ENCODE measurements at regions not wholly inside any gene's neighbourhood (a gene's known extent, or its start where the extent isn't known, plus 50 kb on each side); places are given as distances from the start of the nearest gene placed in this dataset.

DNA sequence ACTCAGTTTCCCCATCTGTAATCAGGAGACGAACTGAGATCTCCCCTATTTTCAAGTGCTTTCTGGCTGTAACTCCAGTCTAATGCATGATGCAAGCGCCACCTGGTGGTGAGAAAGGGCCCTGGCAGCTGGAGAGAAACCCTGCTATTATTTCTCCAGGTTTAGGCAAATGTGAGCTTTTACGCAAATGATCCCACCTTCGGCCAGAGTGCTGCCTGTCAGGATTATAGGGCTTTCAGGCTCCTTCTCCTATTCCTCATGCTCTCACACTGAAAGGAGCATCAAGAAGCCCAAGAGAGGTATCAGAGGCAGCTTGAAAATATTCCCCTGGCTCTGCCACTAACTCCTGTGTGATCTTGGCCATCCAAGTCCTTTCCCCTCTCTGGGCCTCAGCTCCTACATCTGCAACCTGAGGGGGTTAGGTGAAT is 93.9 kb upstream of the RASGRF1 start:
- DNase-seq = peak; percentile 85

DNA sequence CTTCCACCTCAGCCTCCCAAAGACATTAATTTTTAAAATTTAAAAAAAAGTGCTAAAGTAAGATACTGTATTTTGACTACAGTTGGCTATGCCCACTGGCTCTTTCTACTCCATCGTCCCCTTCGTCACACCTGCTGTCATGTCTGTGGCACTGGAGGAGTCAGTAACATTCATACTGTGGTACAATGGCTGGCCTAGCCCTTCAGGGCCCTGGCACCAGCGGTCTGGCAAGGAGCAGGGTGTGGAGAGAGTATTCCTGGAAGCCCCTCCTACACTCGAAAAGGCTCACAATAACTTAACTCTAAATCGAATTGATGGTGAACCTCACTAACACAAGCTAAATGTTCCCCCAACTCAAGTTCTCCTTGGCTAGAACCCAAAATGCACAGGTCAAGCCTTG is 89.7 kb upstream of the RASGRF1 start:
- no peak for DNase-seq

DNA sequence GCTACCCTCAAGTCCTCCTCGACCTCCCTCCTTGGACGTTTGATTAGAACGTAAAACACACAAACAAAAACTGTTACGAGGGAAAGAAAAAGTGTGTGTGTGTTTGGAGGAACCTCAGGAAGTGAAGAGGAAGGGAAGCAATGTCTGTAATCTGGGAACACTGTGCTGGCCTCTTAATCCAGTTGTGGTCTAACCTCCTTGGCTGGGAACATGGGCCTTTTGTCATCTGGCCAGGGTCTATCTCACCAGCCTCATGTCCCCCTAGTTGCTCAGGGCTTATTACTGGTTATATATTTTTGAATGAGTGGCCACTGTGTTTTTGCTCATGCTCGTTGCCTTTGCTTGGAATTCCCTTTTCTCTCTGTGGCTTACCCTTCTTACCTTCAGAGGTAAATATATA is 89.0 kb upstream of the RASGRF1 start:
- DNase-seq = no peak

GRCh38 chr15:79179108-79179561 is 88.6 kb upstream of the RASGRF1 start:
- no peak for DNase-seq

DNA sequence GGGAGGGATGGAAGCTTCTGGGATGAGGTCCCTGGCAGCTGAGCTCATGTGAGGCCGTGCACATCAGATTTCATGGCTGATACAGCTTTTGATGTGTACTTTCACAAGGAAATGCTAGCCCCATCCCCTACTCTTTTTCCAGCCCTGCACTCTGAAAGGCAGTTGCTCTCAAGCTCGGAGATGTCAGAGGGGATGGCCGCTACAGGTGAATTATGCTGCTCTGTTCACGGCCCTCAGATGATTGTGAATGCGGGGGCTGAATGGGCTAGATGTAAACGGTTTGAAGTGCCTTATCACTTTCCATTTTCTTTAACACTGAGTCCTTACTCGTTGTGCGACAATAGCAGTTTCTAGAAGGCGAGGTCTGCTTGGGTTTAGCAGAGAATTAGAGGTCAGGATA is 88.0 kb upstream of the RASGRF1 start:
- DNase-seq = no peak

DNA sequence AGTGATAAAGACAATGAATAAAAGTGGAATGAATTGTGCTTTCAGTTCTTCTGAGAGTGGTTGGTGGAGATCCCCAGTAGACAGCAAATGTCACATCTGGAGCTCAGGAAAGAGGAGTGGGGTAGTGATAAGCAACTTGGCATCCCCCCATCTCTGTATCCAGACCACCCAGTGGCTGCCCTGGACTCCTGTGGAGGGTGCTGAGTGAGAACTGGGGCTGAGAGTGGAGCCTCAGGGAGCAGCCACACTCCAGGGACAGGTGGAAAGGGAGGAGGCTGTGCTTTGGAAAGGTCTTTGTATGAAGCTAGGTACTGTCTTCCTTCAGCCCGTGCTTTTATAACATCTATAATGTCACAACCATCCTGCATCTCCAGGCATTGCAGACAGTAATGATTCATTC is 85.6 kb upstream of the RASGRF1 start:
- DNase-seq = no peak

- DNase-seq = no peak
Observed at GRCh38 chr15:79172801-79173460, 82.4 kb upstream of the RASGRF1 start.

DNA sequence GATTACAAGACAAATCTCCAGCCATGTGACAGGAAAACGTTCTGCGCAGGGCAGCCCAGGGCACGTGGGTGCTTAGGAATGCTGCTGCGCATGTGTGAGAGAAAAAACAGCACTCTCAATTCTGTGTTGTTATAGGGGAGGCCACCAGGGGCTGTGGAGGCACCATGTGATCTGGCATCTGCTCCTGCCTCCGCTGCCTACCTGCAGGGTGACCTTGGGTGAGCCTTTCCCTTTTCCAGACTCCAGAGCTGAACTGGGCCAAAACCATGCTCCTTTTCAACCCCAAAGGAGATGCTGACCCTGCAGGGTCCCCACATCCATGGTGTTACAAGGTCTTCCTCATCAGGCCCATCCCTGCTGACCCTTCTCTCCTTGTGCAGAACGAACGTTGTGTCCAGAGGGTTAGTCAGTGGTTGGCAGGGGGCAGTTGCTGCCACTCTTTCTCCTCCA is 81.5 kb upstream of the RASGRF1 start:
- DNase-seq = no peak

- no peak for DNase-seq
Observed at GRCh38 chr15:79171320-79172031, 80.9 kb upstream of the RASGRF1 start.

GRCh38 chr15:79170256-79170664 is 79.7 kb upstream of the RASGRF1 start:
- DNase-seq = no peak

DNA sequence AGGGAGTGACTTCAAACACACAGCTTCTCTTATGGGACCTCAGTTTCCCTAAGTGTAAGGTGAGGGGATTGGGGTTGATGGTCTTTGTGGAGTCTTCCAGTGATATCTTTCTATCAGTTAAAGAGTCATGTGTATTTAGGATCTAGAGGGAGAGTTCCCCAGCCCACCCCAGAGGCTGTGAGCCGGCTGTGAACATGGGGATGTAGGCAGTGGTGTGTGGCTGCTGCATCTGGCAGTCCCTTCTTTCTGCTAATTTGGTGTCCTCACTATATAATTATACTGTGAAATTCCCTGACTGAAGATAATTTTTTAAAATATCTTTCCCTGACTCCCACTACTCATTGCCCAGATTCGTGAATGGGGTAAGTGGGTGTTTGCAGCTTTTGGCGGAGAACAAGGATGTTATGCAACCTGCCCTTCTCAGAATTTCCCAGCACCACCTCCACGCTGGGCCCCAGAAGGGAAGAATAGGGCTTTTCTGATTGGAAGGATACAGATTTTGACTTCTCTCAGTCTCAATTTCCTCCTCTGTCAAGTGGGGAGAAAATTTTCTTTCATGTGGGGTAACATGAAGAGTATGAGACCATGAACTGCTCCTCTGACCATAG is 79.0 kb upstream of the RASGRF1 start:
- no peak for DNase-seq

DNA sequence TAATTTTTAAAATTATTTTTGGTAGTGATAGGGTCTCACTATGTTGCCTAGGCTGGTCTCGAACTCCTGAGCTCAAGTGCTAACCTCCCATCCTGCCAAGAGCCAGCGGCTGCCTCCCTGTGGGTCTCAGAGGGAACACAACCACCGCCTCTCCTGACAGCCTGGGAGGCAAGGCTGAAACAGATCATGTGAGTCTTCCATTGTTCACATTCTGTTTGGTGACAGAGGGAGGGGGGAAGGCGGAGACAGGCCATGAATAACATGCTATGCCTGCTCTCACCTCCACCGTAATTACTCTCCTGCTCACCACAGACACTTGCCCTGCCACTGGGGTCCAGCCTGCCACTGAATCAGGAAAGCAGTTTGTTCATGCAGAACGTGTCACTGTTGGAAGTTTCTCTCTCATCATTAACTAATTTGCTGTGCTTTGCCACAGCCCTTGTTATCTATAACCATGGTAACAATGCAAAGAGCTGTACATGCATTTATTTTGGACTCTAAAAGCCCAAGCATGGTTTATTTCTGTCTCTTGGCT is 78.4 kb upstream of the RASGRF1 start:
- peak; percentile 2 for DNase-seq

DNA sequence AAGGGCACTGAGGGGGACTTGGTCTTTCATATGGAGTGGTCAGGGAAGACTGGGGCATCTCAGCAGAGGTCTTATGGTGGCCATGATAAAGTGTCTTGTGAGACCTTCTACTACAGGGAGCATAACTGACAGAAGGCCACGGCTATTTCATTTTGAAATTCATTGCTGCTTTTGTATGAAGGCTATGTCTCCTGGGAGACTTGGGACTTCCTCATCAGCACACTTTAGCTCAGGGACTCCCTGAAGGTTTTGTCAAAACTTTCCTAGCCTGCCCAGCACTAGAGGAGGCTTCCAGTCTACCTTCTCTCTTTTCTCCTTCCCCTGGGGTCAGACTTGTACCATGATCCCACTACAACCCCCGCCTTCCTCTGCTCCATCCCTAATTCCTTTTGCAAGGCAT is 77.2 kb upstream of the RASGRF1 start:
- no peak for DNase-seq

- DNase-seq = no peak
Observed at GRCh38 chr15:79166311-79166955, 75.9 kb upstream of the RASGRF1 start.

- no peak for DNase-seq
Observed at GRCh38 chr15:79164465-79164864, 73.9 kb upstream of the RASGRF1 start.

DNA sequence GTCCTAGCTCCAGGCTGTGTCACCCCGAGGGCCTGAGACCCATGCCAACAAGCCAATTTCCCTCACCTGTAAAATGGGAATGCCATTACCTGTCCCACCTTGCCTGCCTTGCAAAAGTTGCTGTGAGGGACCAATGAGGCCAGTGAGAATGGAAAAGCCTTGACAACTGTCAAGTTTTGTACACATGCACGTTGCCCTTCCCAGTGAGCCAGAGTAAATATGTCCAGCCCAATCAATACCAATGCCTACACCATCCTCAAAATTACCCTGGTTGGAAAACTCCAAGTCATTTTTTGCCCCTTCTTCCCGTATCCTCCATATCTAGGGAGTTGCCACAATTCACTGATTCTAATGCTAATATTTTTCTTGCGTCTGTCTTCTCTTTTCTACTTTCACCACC is 73.5 kb upstream of the RASGRF1 start:
- DNase-seq = no peak

- no peak for DNase-seq
Observed at GRCh38 chr15:79163395-79163794, 72.8 kb upstream of the RASGRF1 start.

DNA sequence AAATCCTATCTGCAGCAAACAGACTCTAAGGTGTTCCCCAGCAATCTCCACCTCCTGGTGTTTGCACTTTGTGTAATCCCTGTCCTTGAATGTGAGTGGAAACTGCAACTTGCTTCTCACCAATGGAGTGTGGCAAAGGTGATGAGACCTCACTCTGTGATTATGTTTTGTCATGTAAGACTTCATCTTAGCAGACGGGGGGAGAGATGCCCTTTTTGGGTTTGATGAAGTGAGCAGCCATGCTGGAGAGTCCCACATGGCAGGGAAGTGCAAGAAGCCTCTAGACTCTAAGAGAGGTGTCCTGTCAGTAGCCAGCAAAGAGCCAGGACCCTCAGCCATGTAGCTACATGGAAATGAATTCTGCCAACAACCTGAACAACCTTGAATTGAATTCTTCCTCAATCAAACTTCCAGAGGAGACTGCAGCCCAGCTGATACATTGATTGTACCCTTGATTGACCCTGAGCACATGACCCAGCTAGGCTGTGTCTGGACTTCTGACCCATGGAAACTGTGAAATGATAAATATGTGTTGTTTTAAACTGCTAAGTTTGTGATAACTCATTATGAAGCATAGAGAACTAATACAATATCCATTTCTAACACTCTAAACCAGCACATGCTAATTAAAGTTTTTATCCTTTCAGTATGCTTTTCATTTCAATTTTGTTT is 71.4 kb upstream of the RASGRF1 start:
- no peak for DNase-seq

- DNase-seq = no peak
Observed at GRCh38 chr15:79160211-79160610, 69.6 kb upstream of the RASGRF1 start.

DNA sequence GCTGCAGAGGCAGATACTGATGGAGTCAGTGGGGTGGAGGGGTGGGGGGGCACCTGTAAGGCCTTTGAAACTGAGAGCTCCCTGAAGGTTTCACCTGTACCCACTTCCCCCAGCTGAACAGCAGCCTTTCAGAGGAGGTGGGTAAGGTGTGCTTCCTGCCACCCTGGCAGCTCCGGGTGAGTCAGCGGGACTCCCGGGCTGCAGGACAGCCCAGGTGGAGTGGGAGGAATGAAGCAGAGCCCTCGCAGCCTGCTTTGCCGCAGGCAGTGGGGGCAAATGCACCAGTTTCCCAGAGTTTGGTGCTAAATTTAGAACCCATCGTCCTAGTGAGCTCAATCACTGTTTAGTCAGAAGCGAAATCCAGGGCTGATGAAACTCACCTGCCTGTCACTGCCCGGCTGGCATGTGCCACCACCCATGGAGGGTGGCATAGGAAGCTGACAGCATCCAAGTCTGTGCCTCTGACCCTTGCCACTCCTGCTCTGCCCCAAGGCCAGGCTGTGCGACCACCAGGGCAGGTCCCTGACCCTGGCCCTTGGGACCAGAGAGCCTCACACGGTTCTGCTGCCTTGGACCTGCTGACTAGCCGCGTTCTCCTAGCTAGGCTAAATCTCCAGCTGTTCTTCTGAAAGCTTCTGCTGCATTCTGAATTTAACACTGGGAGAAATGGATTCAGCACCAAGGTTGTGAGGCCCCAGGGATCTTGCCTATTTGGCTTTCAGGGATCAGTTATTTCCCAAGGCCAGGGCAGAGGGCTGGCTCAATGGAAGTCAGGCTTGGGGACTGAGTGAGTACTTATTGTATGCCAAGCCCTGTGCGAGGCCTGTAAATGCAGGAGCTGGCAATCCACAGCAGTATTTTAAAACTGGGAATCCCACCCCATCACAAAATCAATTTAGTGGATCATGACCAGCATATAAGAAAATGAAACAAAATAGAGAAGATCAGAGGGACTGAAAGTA is 67.3 kb upstream of the RASGRF1 start:
- no peak for DNase-seq

- no peak for DNase-seq
Observed at GRCh38 chr15:79156704-79157375, 66.3 kb upstream of the RASGRF1 start.
